ENCODE measurements at regions not wholly inside any gene's neighbourhood (a gene's known extent, or its start where the extent isn't known, plus 50 kb on each side); places are given as distances from the start of the nearest gene placed in this dataset.

DNA sequence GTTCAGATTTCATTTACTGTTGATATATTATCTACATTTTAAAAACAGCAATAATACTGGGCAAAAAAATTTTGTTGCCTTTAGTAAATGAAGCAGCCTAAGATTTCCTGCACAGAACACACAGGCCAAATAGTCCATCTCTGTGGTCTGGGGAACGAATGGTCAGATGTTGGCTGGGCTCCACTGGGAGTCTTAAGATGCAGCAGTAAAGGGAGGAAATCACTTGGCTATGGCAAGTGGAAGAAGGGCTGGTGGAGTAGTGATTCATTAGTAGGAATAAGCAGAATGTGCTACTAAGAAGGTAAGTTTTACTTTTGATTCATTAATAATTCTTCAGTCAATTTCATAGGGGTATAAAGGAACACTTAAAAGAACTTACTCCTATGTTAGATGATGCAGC, 91.1 kb upstream of the ARRDC3 start:
- H3K79me2 ChIP-seq (ENCODE audit: control insufficient read depth, insufficient read depth, low read length): no peaks in the 10 kb centered on the region
- no peak overlapping the region for H3K27ac ChIP-seq (ENCODE audit: low read length in 2 of 2)
- H3K4me3 ChIP-seq (ENCODE audit: control extremely low read depth in 1 of 5, extremely low read depth in 1 of 5, insufficient read depth in 1 of 5, low read depth in 2 of 5, low read length in 4 of 5): no peak overlapping the region
- no peak overlapping the region for H3K4me2 ChIP-seq (replicated peaks; ENCODE audit: low read depth, low read length, poor library complexity, severe bottlenecking)
- H3K27me3 Mint-ChIP-seq: no peaks in the 10 kb centered on the region
- no peaks in the 10 kb centered on the region for H4K20me1 ChIP-seq (ENCODE audit: control insufficient read depth, insufficient read depth, low read length, poor library complexity, severe bottlenecking)
- no peak for DNase-seq
- ChIA-PET POLR2A (no interaction called here), CTCF (no interaction called here)
- H3K27ac Mint-ChIP-seq: no peak overlapping the region
- H3K9ac ChIP-seq (ENCODE audit: low read length): no peak overlapping the region
- no peaks in the 10 kb centered on the region for H3K27me3 ChIP-seq (replicated peaks in 1 of 4; ENCODE audit: control extremely low read depth in 1 of 4, control insufficient read depth in 3 of 4, insufficient read depth in 4 of 4, low read length in 3 of 4)
- intact Hi-C loops (cut with micrococcal nuclease): no loop called here
- H3K4me1 Mint-ChIP-seq: no peaks in the 10 kb centered on the region
- no peaks in the 10 kb centered on the region for H3K4me1 ChIP-seq (ENCODE audit: control insufficient read depth in 2 of 2, insufficient read depth in 2 of 2, low read length in 2 of 2)
- no peak overlapping the region for H3K4me3 Mint-ChIP-seq
- no peaks in the 10 kb centered on the region for H3K36me3 ChIP-seq (replicated peaks in 1 of 2; ENCODE audit: control extremely low read depth in 1 of 2, control insufficient read depth in 1 of 2, extremely low read depth in 1 of 2, insufficient read depth in 2 of 2, low read length in 1 of 2)
- no peaks in the 10 kb centered on the region for H3K9me3 Mint-ChIP-seq (ENCODE audit: insufficient read depth)
- 86% methylated on average over 1 of the region's 1 CpG for WGBS (ENCODE audit: insufficient coverage)
- no peak overlapping the region for H2AFZ ChIP-seq (ENCODE audit: insufficient read depth, low read depth, low read length, poor library complexity, severe bottlenecking)
- no peak for ATAC-seq (ENCODE audit: low read depth)
- H3K9me3 ChIP-seq (ENCODE audit: control extremely low read depth in 1 of 3, control insufficient read depth in 2 of 3, insufficient read depth in 1 of 3, low read length in 2 of 3): no peaks in the 10 kb centered on the region
- no peak for TF ChIP-seq EZH2 (IDR thresholded peaks at IDR 0.05; ENCODE audit: borderline replicate concordance, insufficient read depth, low read depth, low read length, poor library complexity, severe bottlenecking)
- TF ChIP-seq, protein P1, sequence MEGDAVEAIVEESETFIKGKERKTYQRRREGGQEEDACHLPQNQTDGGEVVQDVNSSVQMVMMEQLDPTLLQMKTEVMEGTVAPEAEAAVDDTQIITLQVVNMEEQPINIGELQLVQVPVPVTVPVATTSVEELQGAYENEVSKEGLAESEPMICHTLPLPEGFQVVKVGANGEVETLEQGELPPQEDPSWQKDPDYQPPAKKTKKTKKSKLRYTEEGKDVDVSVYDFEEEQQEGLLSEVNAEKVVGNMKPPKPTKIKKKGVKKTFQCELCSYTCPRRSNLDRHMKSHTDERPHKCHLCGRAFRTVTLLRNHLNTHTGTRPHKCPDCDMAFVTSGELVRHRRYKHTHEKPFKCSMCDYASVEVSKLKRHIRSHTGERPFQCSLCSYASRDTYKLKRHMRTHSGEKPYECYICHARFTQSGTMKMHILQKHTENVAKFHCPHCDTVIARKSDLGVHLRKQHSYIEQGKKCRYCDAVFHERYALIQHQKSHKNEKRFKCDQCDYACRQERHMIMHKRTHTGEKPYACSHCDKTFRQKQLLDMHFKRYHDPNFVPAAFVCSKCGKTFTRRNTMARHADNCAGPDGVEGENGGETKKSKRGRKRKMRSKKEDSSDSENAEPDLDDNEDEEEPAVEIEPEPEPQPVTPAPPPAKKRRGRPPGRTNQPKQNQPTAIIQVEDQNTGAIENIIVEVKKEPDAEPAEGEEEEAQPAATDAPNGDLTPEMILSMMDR (IDR thresholded peaks at IDR 0.05): no peak

DNA sequence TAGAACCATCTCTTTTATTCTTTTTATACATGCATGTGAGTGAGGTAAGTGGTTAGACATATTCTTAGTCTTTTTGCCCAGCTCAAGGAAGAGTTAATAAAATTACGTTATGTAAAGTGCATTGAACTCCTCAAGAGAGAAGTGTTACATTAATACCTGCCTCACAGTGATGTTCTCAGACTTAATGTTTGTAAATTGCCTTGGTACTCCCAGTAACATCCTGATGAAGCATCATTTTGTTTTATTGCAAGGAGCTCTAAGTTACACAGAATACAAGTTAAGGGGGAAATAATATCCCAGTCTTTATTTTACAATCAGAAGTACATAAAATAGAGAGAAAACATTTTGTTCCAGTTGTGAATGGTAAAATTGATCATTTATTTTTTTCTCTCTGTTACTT, 89.5 kb upstream of the ARRDC3 start:
- Histone ChIP-seq H3K9me3 (ENCODE audit: control extremely low read depth in 1 of 3, control insufficient read depth in 2 of 3, insufficient read depth in 1 of 3, low read length in 2 of 3) (no peaks in the 10 kb centered on the region), H3K4me1 (ENCODE audit: control insufficient read depth in 2 of 2, insufficient read depth in 2 of 2, low read length in 2 of 2) (no peaks in the 10 kb centered on the region), H3K4me3 (ENCODE audit: control extremely low read depth in 1 of 5, extremely low read depth in 1 of 5, insufficient read depth in 1 of 5, low read depth in 2 of 5, low read length in 4 of 5) (no peak overlapping the region), H2AFZ (ENCODE audit: insufficient read depth, low read depth, low read length, poor library complexity, severe bottlenecking) (no peak overlapping the region), H4K20me1 (ENCODE audit: control insufficient read depth, insufficient read depth, low read length, poor library complexity, severe bottlenecking) (no peaks in the 10 kb centered on the region), H3K27me3 (replicated peaks in 1 of 4; ENCODE audit: control extremely low read depth in 1 of 4, control insufficient read depth in 3 of 4, insufficient read depth in 4 of 4, low read length in 3 of 4) (no peaks in the 10 kb centered on the region), H3K36me3 (replicated peaks in 1 of 2; ENCODE audit: control extremely low read depth in 1 of 2, control insufficient read depth in 1 of 2, extremely low read depth in 1 of 2, insufficient read depth in 2 of 2, low read length in 1 of 2) (no peaks in the 10 kb centered on the region), H3K27ac (ENCODE audit: low read length in 2 of 2) (no peak overlapping the region), H3K79me2 (ENCODE audit: control insufficient read depth, insufficient read depth, low read length) (no peaks in the 10 kb centered on the region), H3K4me2 (replicated peaks; ENCODE audit: low read depth, low read length, poor library complexity, severe bottlenecking) (no peak overlapping the region), H3K9ac (ENCODE audit: low read length) (no peak overlapping the region)
- no peak for TF ChIP-seq EZH2 (IDR thresholded peaks at IDR 0.05; ENCODE audit: borderline replicate concordance, insufficient read depth, low read depth, low read length, poor library complexity, severe bottlenecking)
- TF ChIP-seq, protein P1 (IDR thresholded peaks at IDR 0.05): no peak
- Mint-ChIP-seq H3K4me1 (no peaks in the 10 kb centered on the region), H3K4me3 (no peak overlapping the region), H3K9me3 (ENCODE audit: insufficient read depth) (no peaks in the 10 kb centered on the region), H3K27me3 (peaks cover 6% of the 10 kb centered on the region), H3K27ac (no peak overlapping the region)
- no CpG with 5 or more reads among the region's 1 CpG for WGBS (ENCODE audit: insufficient coverage)
- DNase-seq (no peak), ATAC-seq (ENCODE audit: low read depth) (no peak)
- ChIA-PET CTCF (interaction anchor here (0.6 kb wide), 1 partner anchor 27 kb away, joined by 3 read pairs; no protein-coding TSS in a partner anchor), POLR2A (no interaction called here)
- intact Hi-C loops (cut with micrococcal nuclease): no loop called here

Data from B cell (primary cell).